ENCODE measurements at regions not wholly inside any gene's neighbourhood (a gene's known extent, or its start where the extent isn't known, plus 50 kb on each side); places are given as distances from the start of the nearest gene placed in this dataset.

- no peaks in the 10 kb centered on the region for H3K9me3 ChIP-seq (ENCODE audit: insufficient read depth, low read depth, low read length)
- peaks cover 0 to 6% of the 10 kb centered on the region in 2 experiments for H3K4me1 ChIP-seq (ENCODE audit: control insufficient read depth in 1 of 2, insufficient read depth in 2 of 2, low read length in 2 of 2)
- WGBS (ENCODE audit: extremely low coverage, insufficient coverage, insufficient read length), result no CpG with 5 or more reads among the region's 7 CpGs
- H3K79me1 ChIP-seq (ENCODE audit: low read length), result no peaks in the 10 kb centered on the region
- H2BK5ac ChIP-seq (ENCODE audit: low read depth, low read length, poor library complexity), result no peak overlapping the region
- H3K4me3 ChIP-seq (ENCODE audit: low read depth, low read length), result no peak overlapping the region
- H3K27me3 ChIP-seq (ENCODE audit: insufficient read depth, low read length), result no peaks in the 10 kb centered on the region
- H2AK5ac ChIP-seq (ENCODE audit: low read length), result no peak overlapping the region
- no peak overlapping the region for H4K8ac ChIP-seq (ENCODE audit: low read depth, low read length)
- H3K18ac ChIP-seq (ENCODE audit: low read length), result no peak overlapping the region
- H4K91ac ChIP-seq (ENCODE audit: low read depth, low read length), result no peak overlapping the region
- H3K27ac ChIP-seq (ENCODE audit: low read depth, low read length), result no peak overlapping the region
- no peak overlapping the region for H4K12ac ChIP-seq (ENCODE audit: low read depth, low read length)
- H2AFZ ChIP-seq (ENCODE audit: insufficient read depth, low read length, poor library complexity), result no peak overlapping the region
- H2BK120ac ChIP-seq (ENCODE audit: insufficient read depth, low read length, poor library complexity), result no peak overlapping the region
- no peak for DNase-seq
- no peak overlapping the region for H3K23ac ChIP-seq (ENCODE audit: low read length)
- no peaks in the 10 kb centered on the region for H3K79me2 ChIP-seq (ENCODE audit: control insufficient read depth, insufficient read depth, low read length, poor library complexity)
- H3K9ac ChIP-seq (ENCODE audit: low read length), result no peak overlapping the region
- no peaks in the 10 kb centered on the region for H3K36me3 ChIP-seq (ENCODE audit: control insufficient read depth in 1 of 2, insufficient read depth in 2 of 2, low read length in 2 of 2)
- H3K4ac ChIP-seq (ENCODE audit: low read depth, low read length), result no peak overlapping the region
- H3K14ac ChIP-seq (ENCODE audit: low read length), result no peak overlapping the region
- H3K4me2 ChIP-seq (ENCODE audit: low read length), result no peak overlapping the region
- no peak overlapping the region for H2BK12ac ChIP-seq (ENCODE audit: low read length)
Observed at GRCh38 chr4:147173797-147174432, 228.3 kb upstream of the TTC29 start.

GRCh38 chr4:147174591-147174990 lies 228.9 kb upstream of the TTC29 start:
- no peak overlapping the region for H3K23ac ChIP-seq (ENCODE audit: low read length)
- H3K9me3 ChIP-seq (ENCODE audit: insufficient read depth, low read depth, low read length), result no peaks in the 10 kb centered on the region
- H3K4ac ChIP-seq (ENCODE audit: low read depth, low read length), result no peak overlapping the region
- no CpG with 5 or more reads among the region's 1 CpG for WGBS (ENCODE audit: extremely low coverage, insufficient coverage, insufficient read length)
- no peak overlapping the region for H2AFZ ChIP-seq (ENCODE audit: insufficient read depth, low read length, poor library complexity)
- H3K18ac ChIP-seq (ENCODE audit: low read length), result no peak overlapping the region
- no peak overlapping the region for H3K4me2 ChIP-seq (ENCODE audit: low read length)
- no peak overlapping the region for H2BK5ac ChIP-seq (ENCODE audit: low read depth, low read length, poor library complexity)
- no peak for DNase-seq
- no peak overlapping the region for H4K91ac ChIP-seq (ENCODE audit: low read depth, low read length)
- H3K27me3 ChIP-seq (ENCODE audit: insufficient read depth, low read length), result no peaks in the 10 kb centered on the region
- no peak overlapping the region for H2BK120ac ChIP-seq (ENCODE audit: insufficient read depth, low read length, poor library complexity)
- no peak overlapping the region for H3K9ac ChIP-seq (ENCODE audit: low read length)
- H3K36me3 ChIP-seq (ENCODE audit: control insufficient read depth in 1 of 2, insufficient read depth in 2 of 2, low read length in 2 of 2), result no peaks in the 10 kb centered on the region
- no peak overlapping the region for H2BK12ac ChIP-seq (ENCODE audit: low read length)
- no peak overlapping the region for H3K4me3 ChIP-seq (ENCODE audit: low read depth, low read length)
- H4K12ac ChIP-seq (ENCODE audit: low read depth, low read length), result no peak overlapping the region
- no peaks in the 10 kb centered on the region for H3K79me1 ChIP-seq (ENCODE audit: low read length)
- no peak overlapping the region for H2AK5ac ChIP-seq (ENCODE audit: low read length)
- H3K79me2 ChIP-seq (ENCODE audit: control insufficient read depth, insufficient read depth, low read length, poor library complexity), result no peaks in the 10 kb centered on the region
- H4K8ac ChIP-seq (ENCODE audit: low read depth, low read length), result no peak overlapping the region
- H3K14ac ChIP-seq (ENCODE audit: low read length), result no peak overlapping the region
- H3K27ac ChIP-seq (ENCODE audit: low read depth, low read length), result no peak overlapping the region
- H3K4me1 ChIP-seq (ENCODE audit: control insufficient read depth in 1 of 2, insufficient read depth in 2 of 2, low read length in 2 of 2), result peaks cover 0 to 6% of the 10 kb centered on the region in 2 experiments

GRCh38 chr4:147175460-147176025 lies 229.9 kb upstream of the TTC29 start:
- DNase-seq, result no peak
- WGBS (ENCODE audit: extremely low coverage, insufficient coverage, insufficient read length), result no CpG with 5 or more reads among the region's 1 CpG
- no peak overlapping the region for H2BK12ac ChIP-seq (ENCODE audit: low read length)
- H3K23ac ChIP-seq (ENCODE audit: low read length), result no peak overlapping the region
- no peak overlapping the region for H3K4ac ChIP-seq (ENCODE audit: low read depth, low read length)
- H2BK120ac ChIP-seq (ENCODE audit: insufficient read depth, low read length, poor library complexity), result no peak overlapping the region
- no peaks in the 10 kb centered on the region for H3K79me2 ChIP-seq (ENCODE audit: control insufficient read depth, insufficient read depth, low read length, poor library complexity)
- no peaks in the 10 kb centered on the region for H3K79me1 ChIP-seq (ENCODE audit: low read length)
- H3K18ac ChIP-seq (ENCODE audit: low read length), result no peak overlapping the region
- peaks cover 0 to 6% of the 10 kb centered on the region in 2 experiments for H3K4me1 ChIP-seq (ENCODE audit: control insufficient read depth in 1 of 2, insufficient read depth in 2 of 2, low read length in 2 of 2)
- no peak overlapping the region for H3K14ac ChIP-seq (ENCODE audit: low read length)
- no peak overlapping the region for H2AK5ac ChIP-seq (ENCODE audit: low read length)
- no peaks in the 10 kb centered on the region for H3K36me3 ChIP-seq (ENCODE audit: control insufficient read depth in 1 of 2, insufficient read depth in 2 of 2, low read length in 2 of 2)
- no peak overlapping the region for H4K91ac ChIP-seq (ENCODE audit: low read depth, low read length)
- H3K4me2 ChIP-seq (ENCODE audit: low read length), result no peak overlapping the region
- H4K12ac ChIP-seq (ENCODE audit: low read depth, low read length), result no peak overlapping the region
- no peak overlapping the region for H2AFZ ChIP-seq (ENCODE audit: insufficient read depth, low read length, poor library complexity)
- no peaks in the 10 kb centered on the region for H3K9me3 ChIP-seq (ENCODE audit: insufficient read depth, low read depth, low read length)
- no peak overlapping the region for H2BK5ac ChIP-seq (ENCODE audit: low read depth, low read length, poor library complexity)
- H3K27ac ChIP-seq (ENCODE audit: low read depth, low read length), result peak overlapping the region; percentile 8
- H3K9ac ChIP-seq (ENCODE audit: low read length), result no peak overlapping the region
- no peak overlapping the region for H4K8ac ChIP-seq (ENCODE audit: low read depth, low read length)
- no peak overlapping the region for H3K4me3 ChIP-seq (ENCODE audit: low read depth, low read length)
- H3K27me3 ChIP-seq (ENCODE audit: insufficient read depth, low read length), result no peaks in the 10 kb centered on the region

- no CpG with 5 or more reads among the region's 2 CpGs for WGBS (ENCODE audit: extremely low coverage, insufficient coverage, insufficient read length)
- Histone ChIP-seq H3K27ac (ENCODE audit: low read depth, low read length) (peak overlapping the region; percentile 70), H3K27me3 (ENCODE audit: insufficient read depth, low read length) (no peaks in the 10 kb centered on the region), H3K4ac (ENCODE audit: low read depth, low read length) (no peak overlapping the region), H3K4me2 (ENCODE audit: low read length) (no peak overlapping the region), H2AK5ac (ENCODE audit: low read length) (no peak overlapping the region), H4K8ac (ENCODE audit: low read depth, low read length) (no peak overlapping the region), H2BK120ac (ENCODE audit: insufficient read depth, low read length, poor library complexity) (no peak overlapping the region), H3K9me3 (ENCODE audit: insufficient read depth, low read depth, low read length) (peaks cover 4% of the 10 kb centered on the region), H3K9ac (ENCODE audit: low read length) (no peak overlapping the region), H4K12ac (ENCODE audit: low read depth, low read length) (no peak overlapping the region), H4K91ac (ENCODE audit: low read depth, low read length) (no peak overlapping the region), H2BK12ac (ENCODE audit: low read length) (no peak overlapping the region), H3K23ac (ENCODE audit: low read length) (no peak overlapping the region), H3K4me1 (ENCODE audit: control insufficient read depth in 1 of 2, insufficient read depth in 2 of 2, low read length in 2 of 2) (peaks cover 0 to 11% of the 10 kb centered on the region in 2 experiments), H3K79me1 (ENCODE audit: low read length) (peaks cover 6% of the 10 kb centered on the region), H3K79me2 (ENCODE audit: control insufficient read depth, insufficient read depth, low read length, poor library complexity) (no peaks in the 10 kb centered on the region), H2AFZ (ENCODE audit: insufficient read depth, low read length, poor library complexity) (no peak overlapping the region), H3K18ac (ENCODE audit: low read length) (no peak overlapping the region), H3K14ac (ENCODE audit: low read length) (no peak overlapping the region), H3K36me3 (ENCODE audit: control insufficient read depth in 1 of 2, insufficient read depth in 2 of 2, low read length in 2 of 2) (no peaks in the 10 kb centered on the region), H3K4me3 (ENCODE audit: low read depth, low read length) (no peak overlapping the region), H2BK5ac (ENCODE audit: low read depth, low read length, poor library complexity) (no peak overlapping the region)
- no peak for DNase-seq
Observed at GRCh38 chr4:147182041-147182440, 236.4 kb upstream of the TTC29 start.
